ENCODE measurements at regions not wholly inside any gene's neighbourhood (a gene's known extent, or its start where the extent isn't known, plus 50 kb on each side); places are given as distances from the start of the nearest gene placed in this dataset.

- intact Hi-C loops (cut with micrococcal nuclease; ENCODE audit: unreplicated experiment): no loop called here
- H3K4me2 ChIP-seq (ENCODE audit: low read length): no peak overlapping the region
- H3K9me3 ChIP-seq (ENCODE audit: low read length): no peaks in the 10 kb centered on the region
- no peak for DNase-seq (ENCODE audit: low spot score)
- H3K36me3 ChIP-seq (ENCODE audit: insufficient read depth, low read length): no peaks in the 10 kb centered on the region
- ChIA-PET CTCF (ENCODE audit: unreplicated experiment) (no interaction called here), POLR2A (no interaction called here)
- no peaks in the 10 kb centered on the region for H3K79me2 ChIP-seq (ENCODE audit: insufficient read depth, low read depth, low read length)
- BruUV-seq (replicated peaks): no TSS peak
- H3K9me2 ChIP-seq (ENCODE audit: insufficient read depth, low read length): no peaks in the 10 kb centered on the region
- H4K20me1 ChIP-seq (ENCODE audit: insufficient read depth, low read length): no peaks in the 10 kb centered on the region
- TF ChIP-seq EZH2phosphoT487 (IDR thresholded peaks at IDR 0.05; ENCODE audit: borderline replicate concordance, low read depth, low read length) (no peak), CTCF (conservative IDR thresholded peaks at IDR 0.05; ENCODE audit: low read length) (no peak)
- H3K4me1 ChIP-seq (ENCODE audit: insufficient read depth, low read length, poor library complexity, severe bottlenecking): no peaks in the 10 kb centered on the region
- H3K4me3 ChIP-seq (ENCODE audit: low read depth, low read length, poor library complexity, severe bottlenecking): no peak overlapping the region
- H2AFZ ChIP-seq (ENCODE audit: low read length): no peak overlapping the region
- no peak overlapping the region for H3K27ac ChIP-seq (ENCODE audit: low read depth, low read length, poor library complexity, severe bottlenecking)
Observed at GRCh38 chr12:65637774-65638173, 186.5 kb upstream of the HMGA2 start.

DNA sequence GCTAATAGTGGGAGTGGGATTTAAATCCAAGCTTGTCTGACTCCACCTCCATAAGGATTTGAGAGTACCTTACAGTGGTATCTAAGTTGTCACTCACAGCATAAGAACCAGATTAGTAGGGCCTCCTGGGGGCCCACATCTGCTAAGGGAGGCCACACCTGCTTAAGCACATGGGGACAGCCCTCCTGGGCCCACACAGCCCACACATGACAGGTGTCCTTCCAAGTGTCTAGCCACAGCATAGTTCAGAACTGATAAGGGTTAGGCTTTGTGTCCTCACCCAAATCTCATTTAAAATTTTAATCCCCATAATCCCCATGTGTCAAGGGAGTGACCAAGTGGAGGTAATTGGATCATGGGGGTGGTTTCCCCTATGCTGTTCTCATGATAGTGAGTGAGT is 186.0 kb upstream of the HMGA2 start:
- Histone ChIP-seq H3K79me2 (ENCODE audit: insufficient read depth, low read depth, low read length) (no peaks in the 10 kb centered on the region), H2AFZ (ENCODE audit: low read length) (no peak overlapping the region), H3K9me3 (ENCODE audit: low read length) (no peaks in the 10 kb centered on the region), H3K4me3 (ENCODE audit: low read depth, low read length, poor library complexity, severe bottlenecking) (no peak overlapping the region), H4K20me1 (ENCODE audit: insufficient read depth, low read length) (no peaks in the 10 kb centered on the region), H3K36me3 (ENCODE audit: insufficient read depth, low read length) (no peaks in the 10 kb centered on the region), H3K4me2 (ENCODE audit: low read length) (no peak overlapping the region), H3K4me1 (ENCODE audit: insufficient read depth, low read length, poor library complexity, severe bottlenecking) (no peaks in the 10 kb centered on the region), H3K9me2 (ENCODE audit: insufficient read depth, low read length) (no peaks in the 10 kb centered on the region), H3K27ac (ENCODE audit: low read depth, low read length, poor library complexity, severe bottlenecking) (no peak overlapping the region)
- no peak for DNase-seq (ENCODE audit: low spot score)
- ChIA-PET POLR2A (no interaction called here), CTCF (ENCODE audit: unreplicated experiment) (no interaction called here)
- TF ChIP-seq CTCF (conservative IDR thresholded peaks at IDR 0.05; ENCODE audit: low read length): no peak
- TF ChIP-seq EZH2phosphoT487 (IDR thresholded peaks at IDR 0.05; ENCODE audit: borderline replicate concordance, low read depth, low read length): no peak
- BruUV-seq (replicated peaks): no TSS peak
- intact Hi-C loops (cut with micrococcal nuclease; ENCODE audit: unreplicated experiment): no loop called here

GRCh38 chr12:65640489-65640901 is 183.8 kb upstream of the HMGA2 start:
- TF ChIP-seq CTCF (conservative IDR thresholded peaks at IDR 0.05; ENCODE audit: low read length): no peak
- TF ChIP-seq EZH2phosphoT487 (IDR thresholded peaks at IDR 0.05; ENCODE audit: borderline replicate concordance, low read depth, low read length): no peak
- H3K9me3 ChIP-seq (ENCODE audit: low read length): no peaks in the 10 kb centered on the region
- H3K4me1 ChIP-seq (ENCODE audit: insufficient read depth, low read length, poor library complexity, severe bottlenecking): no peaks in the 10 kb centered on the region
- no peaks in the 10 kb centered on the region for H4K20me1 ChIP-seq (ENCODE audit: insufficient read depth, low read length)
- CTCF ChIA-PET (ENCODE audit: unreplicated experiment): no interaction called here
- no peak overlapping the region for H3K4me2 ChIP-seq (ENCODE audit: low read length)
- no peaks in the 10 kb centered on the region for H3K36me3 ChIP-seq (ENCODE audit: insufficient read depth, low read length)
- no peaks in the 10 kb centered on the region for H3K79me2 ChIP-seq (ENCODE audit: insufficient read depth, low read depth, low read length)
- H3K4me3 ChIP-seq (ENCODE audit: low read depth, low read length, poor library complexity, severe bottlenecking): no peak overlapping the region
- no peak for DNase-seq (ENCODE audit: low spot score)
- no peak overlapping the region for H2AFZ ChIP-seq (ENCODE audit: low read length)
- no peak overlapping the region for H3K27ac ChIP-seq (ENCODE audit: low read depth, low read length, poor library complexity, severe bottlenecking)
- BruUV-seq (replicated peaks): no TSS peak
- intact Hi-C loops (cut with micrococcal nuclease; ENCODE audit: unreplicated experiment): no loop called here
- POLR2A ChIA-PET: no interaction called here
- no peaks in the 10 kb centered on the region for H3K9me2 ChIP-seq (ENCODE audit: insufficient read depth, low read length)

Measured in OCI-LY7 (cell line).